ENCODE measurements at regions not wholly inside any gene's neighbourhood (a gene's known extent, or its start where the extent isn't known, plus 50 kb on each side); places are given as distances from the start of the nearest gene placed in this dataset.
"Not testable (repeated sequence)": the region's sequence is repeated elsewhere in the genome, so short reads cannot be mapped to it uniquely, and the experiment has no call there.

GRCh38 chr7:24108906-24109376 is 175.0 kb upstream of the NPY start:
- TF ChIP-seq CTCF (IDR thresholded peaks at IDR 0.05; ENCODE audit: low read depth, low read length): no peak
- no peak for DNase-seq (ENCODE audit: low read depth in 2 of 2)
- H3K4me3 ChIP-seq (replicated peaks in 1 of 2; ENCODE audit: low read depth in 2 of 2, low read length in 2 of 2): no peak overlapping the region

GRCh38 chr7:24110056-24110455 is 173.9 kb upstream of the NPY start:
- no peak for TF ChIP-seq CTCF (IDR thresholded peaks at IDR 0.05; ENCODE audit: low read depth, low read length)
- DNase-seq (ENCODE audit: low read depth in 2 of 2): no peak
- H3K4me3 ChIP-seq (replicated peaks in 1 of 2; ENCODE audit: low read depth in 2 of 2, low read length in 2 of 2): no peak overlapping the region

DNA sequence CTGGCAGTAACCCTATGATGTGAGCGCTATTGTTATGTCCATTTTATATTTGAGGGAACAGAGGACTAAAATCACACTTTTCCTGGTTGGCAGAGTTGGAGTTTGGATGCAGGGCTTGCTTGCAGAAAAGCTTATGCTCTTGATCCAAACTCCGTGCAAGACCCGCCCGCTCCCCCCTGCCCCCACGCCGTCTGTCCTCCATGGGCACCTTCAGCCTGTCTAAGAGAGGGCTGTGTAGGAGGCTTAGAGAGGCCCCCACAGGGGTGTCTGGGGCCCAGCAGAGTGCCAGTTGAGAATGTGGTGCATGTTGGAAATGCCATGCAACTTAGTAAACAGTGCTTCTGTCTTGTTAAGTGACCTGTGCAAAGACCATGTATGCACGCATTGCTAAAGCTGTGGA is 170.5 kb upstream of the NPY start:
- DNase-seq (ENCODE audit: low read depth in 2 of 2): no peak
- no peak overlapping the region for H3K4me3 ChIP-seq (replicated peaks in 1 of 2; ENCODE audit: low read depth in 2 of 2, low read length in 2 of 2)
- no peak for TF ChIP-seq CTCF (IDR thresholded peaks at IDR 0.05; ENCODE audit: low read depth, low read length)

DNA sequence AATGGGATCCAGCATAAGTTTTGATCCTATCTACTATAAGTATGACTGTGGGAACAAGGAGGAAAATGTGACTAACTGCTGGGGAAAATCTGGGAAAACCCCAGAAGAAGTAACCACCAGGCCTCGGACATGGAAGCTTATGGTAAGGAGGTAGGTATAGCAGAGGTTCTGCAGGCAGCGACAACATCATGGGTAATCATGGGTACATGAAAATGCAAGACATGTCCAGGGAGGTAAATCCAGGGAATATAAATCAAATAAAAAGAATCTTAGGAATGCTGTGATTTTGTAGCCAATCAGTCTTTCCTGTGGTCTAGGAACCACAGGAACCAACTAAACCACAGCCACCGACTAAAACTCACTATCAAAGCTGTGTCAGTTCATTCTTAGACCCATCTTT is 168.3 kb upstream of the NPY start:
- TF ChIP-seq CTCF (IDR thresholded peaks at IDR 0.05; ENCODE audit: low read depth, low read length): no peak
- H3K4me3 ChIP-seq (replicated peaks in 1 of 2; ENCODE audit: low read depth in 2 of 2, low read length in 2 of 2): no peak overlapping the region
- DNase-seq (ENCODE audit: low read depth in 2 of 2): no peak

DNA sequence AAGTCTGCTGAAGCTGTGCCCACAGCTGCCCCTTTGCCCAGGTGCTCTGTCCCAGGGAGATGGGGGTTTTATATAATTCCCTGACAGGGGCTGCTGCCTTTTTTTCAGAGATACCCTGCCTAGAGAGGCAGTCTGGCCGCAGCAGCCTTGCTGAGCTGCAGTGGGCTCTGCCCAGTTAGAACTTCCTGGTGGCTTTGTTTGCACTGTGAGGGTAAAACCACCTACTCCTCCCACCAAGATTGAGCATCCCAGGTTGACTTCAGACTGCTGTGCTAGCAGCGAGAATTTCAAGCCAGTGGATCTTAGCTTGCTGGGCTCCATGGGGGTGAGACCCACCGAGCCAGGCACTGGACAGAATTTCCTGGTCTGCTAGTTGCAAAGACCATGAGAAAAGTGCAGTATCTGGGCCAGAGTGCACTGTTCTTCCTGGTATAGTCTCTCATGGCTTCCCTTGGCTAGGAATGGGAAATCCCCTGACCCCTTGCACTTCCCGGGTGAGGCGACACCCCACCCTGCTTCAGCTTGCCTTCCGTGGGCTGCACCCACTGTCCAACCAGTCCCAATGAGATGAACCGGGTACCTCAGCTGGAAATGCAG is 166.0 kb upstream of the NPY start:
- not testable (repeated sequence) for DNase-seq (ENCODE audit: low read depth in 2 of 2); H3K4me3 ChIP-seq (replicated peaks in 1 of 2; ENCODE audit: low read depth in 2 of 2, low read length in 2 of 2)

GRCh38 chr7:24119852-24120251 is 164.1 kb upstream of the NPY start:
- H3K4me3 ChIP-seq (replicated peaks in 1 of 2; ENCODE audit: low read depth in 2 of 2, low read length in 2 of 2): no peak overlapping the region
- no peak for DNase-seq (ENCODE audit: low read depth in 2 of 2)
- no peak for TF ChIP-seq CTCF (IDR thresholded peaks at IDR 0.05; ENCODE audit: low read depth, low read length)

- no peak for TF ChIP-seq CTCF (IDR thresholded peaks at IDR 0.05; ENCODE audit: low read depth, low read length)
- DNase-seq (ENCODE audit: low read depth in 2 of 2): peak; percentile 0 to 1
Observed at GRCh38 chr7:24123076-24123475, 160.9 kb upstream of the NPY start.

More at GRCh38 chr7:24123076-24123475, 160.9 kb upstream of the NPY start:
- no peak overlapping the region for H3K4me3 ChIP-seq (replicated peaks in 1 of 2; ENCODE audit: low read depth in 2 of 2, low read length in 2 of 2)
